Stimulated activated naive CD8-positive, alpha-beta T cell treated with anti-CD3 and anti-CD28 coated beads, Interleukin-15, amount 100 ng/mL, for 72 hours (primary cell): ENCODE measurements at regions not wholly inside any gene's neighbourhood (a gene's known extent, or its start where the extent isn't known, plus 50 kb on each side); places are given as distances from the start of the nearest gene placed in this dataset.
"Not testable (repeated sequence)": the region's sequence is repeated elsewhere in the genome, so short reads cannot be mapped to it uniquely, and the experiment has no call there.

Experiments used
- ATAC-seq: fragments of 150-1000 bp; cut with Tn5 transposase; 2 replicates; pipeline ENCODE4 v1.10.0; 2021; ENCODE audit warnings: mild to moderate bottlenecking, moderate library complexity
- DNase-seq, 2 donors: peaks; one replicate each; pipeline ENCODE4 v3.0.0; 2021 to 2022
- H3K27ac Mint-ChIP-seq, 2 donors: one replicate each; pipeline ENCODE4 v1.8.0; 2022; ENCODE audit warnings: mild to moderate bottlenecking in 2 of 2, mixed read lengths in 2 of 2, moderate library complexity in 2 of 2
- H3K27me3 Mint-ChIP-seq: one replicate; pipeline ENCODE4 v1.8.0; 2022; ENCODE audit warnings: mixed read lengths
- H3K4me1 Mint-ChIP-seq: one replicate; pipeline ENCODE4 v1.8.0; 2022; ENCODE audit warnings: mild to moderate bottlenecking, mixed read lengths
- H3K4me3 Mint-ChIP-seq, 2 donors: one replicate each; pipeline ENCODE4 v1.8.0; 2022; ENCODE audit warnings: mild to moderate bottlenecking in 2 of 2, mixed read lengths in 2 of 2, moderate library complexity in 1 of 2
- H3K9me3 Mint-ChIP-seq, 2 donors: one replicate each; pipeline ENCODE4 v1.8.0; 2022; ENCODE audit warnings: mixed read lengths in 2 of 2

GRCh38 chr4:114229706-114230105, 250.3 kb upstream of the ARSJ start:
- ATAC-seq (no peak), DNase-seq (no peak)
- no peaks in the 10 kb centered on the region for H3K4me1 Mint-ChIP-seq
- no peak overlapping the region for H3K4me3 Mint-ChIP-seq
- H3K27me3 Mint-ChIP-seq: no peaks in the 10 kb centered on the region
- no peaks in the 10 kb centered on the region for H3K9me3 Mint-ChIP-seq
- H3K27ac Mint-ChIP-seq: no peak overlapping the region

- DNase-seq (no peak), ATAC-seq (no peak)
- Mint-ChIP-seq H3K27ac (no peak overlapping the region), H3K9me3 (no peaks in the 10 kb centered on the region), H3K27me3 (no peaks in the 10 kb centered on the region), H3K4me1 (no peaks in the 10 kb centered on the region), H3K4me3 (no peak overlapping the region)
Measured at GRCh38 chr4:114236171-114236769, 256.8 kb upstream of the ARSJ start.

GRCh38 chr4:114237997-114238396, 258.6 kb upstream of the ARSJ start:
- Mint-ChIP-seq H3K4me1 (no peaks in the 10 kb centered on the region), H3K4me3 (no peak overlapping the region), H3K27ac (no peak overlapping the region), H3K27me3 (no peaks in the 10 kb centered on the region), H3K9me3 (peaks cover 0 to 5% of the 10 kb centered on the region in 2 donors)
- no peak for ATAC-seq
- DNase-seq: no peak

GRCh38 chr4:114249561-114249960, 270.1 kb upstream of the ARSJ start:
- Mint-ChIP-seq H3K4me3 (no peak overlapping the region), H3K4me1 (no peaks in the 10 kb centered on the region), H3K27me3 (peaks cover 18% of the 10 kb centered on the region), H3K27ac (no peak overlapping the region), H3K9me3 (peaks cover 6 to 10% of the 10 kb centered on the region in 2 donors)
- ATAC-seq (no peak), DNase-seq (no peak)

- Mint-ChIP-seq H3K27ac (no peak overlapping the region), H3K4me3 (no peak overlapping the region), H3K4me1 (no peaks in the 10 kb centered on the region), H3K9me3 (peaks cover 6 to 10% of the 10 kb centered on the region in 2 donors), H3K27me3 (peaks cover 18% of the 10 kb centered on the region)
- ATAC-seq: no peak
- DNase-seq: no peak
Measured at GRCh38 chr4:114249976-114250375, 270.5 kb upstream of the ARSJ start.

GRCh38 chr4:114250439-114250891, 271.0 kb upstream of the ARSJ start:
- DNase-seq (no peak), ATAC-seq (no peak)
- no peak overlapping the region for H3K27ac Mint-ChIP-seq
- peaks cover 18% of the 10 kb centered on the region for H3K27me3 Mint-ChIP-seq
- H3K9me3 Mint-ChIP-seq: peaks cover 6 to 10% of the 10 kb centered on the region in 2 donors
- H3K4me3 Mint-ChIP-seq: no peak overlapping the region
- H3K4me1 Mint-ChIP-seq: no peaks in the 10 kb centered on the region

- peaks cover 6 to 10% of the 10 kb centered on the region in 2 donors for H3K9me3 Mint-ChIP-seq
- no peak for ATAC-seq
- no peak for DNase-seq
- H3K4me1 Mint-ChIP-seq: no peaks in the 10 kb centered on the region
- H3K27me3 Mint-ChIP-seq: peaks cover 18% of the 10 kb centered on the region
- no peak overlapping the region for H3K4me3 Mint-ChIP-seq
- H3K27ac Mint-ChIP-seq: no peak overlapping the region
Measured at GRCh38 chr4:114251020-114251419, 271.6 kb upstream of the ARSJ start.

GRCh38 chr4:114252499-114252898, 273.1 kb upstream of the ARSJ start:
- peaks cover 6 to 10% of the 10 kb centered on the region in 2 donors for H3K9me3 Mint-ChIP-seq
- H3K4me3 Mint-ChIP-seq: no peak overlapping the region
- ATAC-seq: no peak
- DNase-seq: no peak
- no peak overlapping the region for H3K27ac Mint-ChIP-seq
- peaks cover 18% of the 10 kb centered on the region for H3K27me3 Mint-ChIP-seq
- no peaks in the 10 kb centered on the region for H3K4me1 Mint-ChIP-seq

GRCh38 chr4:114257501-114257900, 278.1 kb upstream of the ARSJ start:
- Mint-ChIP-seq H3K4me1 (no peaks in the 10 kb centered on the region), H3K9me3 (peaks cover 0 to 5% of the 10 kb centered on the region in 2 donors), H3K27me3 (no peaks in the 10 kb centered on the region)

GRCh38 chr4:114262421-114262820, 283.0 kb upstream of the ARSJ start:
- not testable (repeated sequence) for H3K4me1 Mint-ChIP-seq, H3K9me3 Mint-ChIP-seq, ATAC-seq, H3K4me3 Mint-ChIP-seq, DNase-seq, H3K27ac Mint-ChIP-seq, H3K27me3 Mint-ChIP-seq

More at GRCh38 chr4:114257501-114257900, 278.1 kb upstream of the ARSJ start:
- H3K4me3 Mint-ChIP-seq: no peak overlapping the region
- H3K27ac Mint-ChIP-seq: no peak overlapping the region
- no peak for ATAC-seq
- no peak for DNase-seq

GRCh38 chr4:114263233-114263632, 283.8 kb upstream of the ARSJ start:
- H3K9me3 Mint-ChIP-seq: no peaks in the 10 kb centered on the region

GRCh38 chr4:114264452-114264851, 285.0 kb upstream of the ARSJ start:
- DNase-seq: no peak
- no peak overlapping the region for H3K27ac Mint-ChIP-seq
- no peaks in the 10 kb centered on the region for H3K4me1 Mint-ChIP-seq
- ATAC-seq: no peak
- no peaks in the 10 kb centered on the region for H3K27me3 Mint-ChIP-seq
- H3K4me3 Mint-ChIP-seq: no peak overlapping the region
- H3K9me3 Mint-ChIP-seq: no peaks in the 10 kb centered on the region

More at GRCh38 chr4:114263233-114263632, 283.8 kb upstream of the ARSJ start:
- ATAC-seq (no peak), DNase-seq (no peak)
- H3K4me3 Mint-ChIP-seq: no peak overlapping the region
- no peaks in the 10 kb centered on the region for H3K27me3 Mint-ChIP-seq
- H3K27ac Mint-ChIP-seq: no peak overlapping the region
- H3K4me1 Mint-ChIP-seq: no peaks in the 10 kb centered on the region

- Mint-ChIP-seq H3K27me3 (no peaks in the 10 kb centered on the region), H3K4me3 (no peak overlapping the region), H3K27ac (no peak overlapping the region), H3K9me3 (no peaks in the 10 kb centered on the region), H3K4me1 (no peaks in the 10 kb centered on the region)
- DNase-seq (no peak), ATAC-seq (no peak)
Measured at GRCh38 chr4:114264877-114265291, 285.4 kb upstream of the ARSJ start.

GRCh38 chr4:114265342-114265741, 285.9 kb upstream of the ARSJ start:
- ATAC-seq: no peak
- no peak overlapping the region for H3K4me3 Mint-ChIP-seq
- H3K9me3 Mint-ChIP-seq: no peaks in the 10 kb centered on the region
- H3K4me1 Mint-ChIP-seq: no peaks in the 10 kb centered on the region
- no peaks in the 10 kb centered on the region for H3K27me3 Mint-ChIP-seq
- no peak for DNase-seq
- no peak overlapping the region for H3K27ac Mint-ChIP-seq

- H3K4me3 Mint-ChIP-seq: no peak overlapping the region
- H3K27me3 Mint-ChIP-seq: no peaks in the 10 kb centered on the region
- H3K9me3 Mint-ChIP-seq: no peaks in the 10 kb centered on the region
- no peak for ATAC-seq
- no peaks in the 10 kb centered on the region for H3K4me1 Mint-ChIP-seq
- H3K27ac Mint-ChIP-seq: no peak overlapping the region
- no peak for DNase-seq
Measured at GRCh38 chr4:114267976-114268375, 288.5 kb upstream of the ARSJ start.

GRCh38 chr4:114271031-114271430, 291.6 kb upstream of the ARSJ start:
- H3K27me3 Mint-ChIP-seq: no peaks in the 10 kb centered on the region
- ATAC-seq: no peak
- no peak overlapping the region for H3K4me3 Mint-ChIP-seq
- H3K4me1 Mint-ChIP-seq: no peaks in the 10 kb centered on the region
- DNase-seq: no peak
- H3K27ac Mint-ChIP-seq: no peak overlapping the region
- no peaks in the 10 kb centered on the region for H3K9me3 Mint-ChIP-seq

GRCh38 chr4:114272226-114272625, 292.8 kb upstream of the ARSJ start:
- Mint-ChIP-seq H3K27ac (no peak overlapping the region), H3K4me3 (no peak overlapping the region), H3K9me3 (no peaks in the 10 kb centered on the region), H3K27me3 (no peaks in the 10 kb centered on the region), H3K4me1 (no peaks in the 10 kb centered on the region)
- DNase-seq (no peak), ATAC-seq (no peak)
